Suprapubic skin (tissue), 4 donors: ENCODE measurements at regions not wholly inside any gene's neighbourhood (a gene's known extent, or its start where the extent isn't known, plus 50 kb on each side); places are given as distances from the start of the nearest gene placed in this dataset.
A peak's percentile ranks its signal among the peaks of the same experiment; 100 is the strongest.
"Not testable (repeated sequence)": the region's sequence is repeated elsewhere in the genome, so short reads cannot be mapped to it uniquely, and the experiment has no call there.

ENCODE experiments used
- DNase-seq, 2 donors: peaks; one replicate each; pipeline ENCODE4 v3.0.0-alpha.2; 2019; ENCODE audit warnings: low spot score in 2 of 2
- H3K27ac ChIP-seq: fragments of 200-600 bp; sonication (generic); one replicate; pipeline ENCODE4 v1.5.1; 2019
- H3K27me3 ChIP-seq: fragments of 200-600 bp; sonication (generic); one replicate; pipeline ENCODE4 v1.5.1; 2019
- H3K36me3 ChIP-seq: fragments of 200-600 bp; sonication (generic); one replicate; pipeline ENCODE4 v1.5.1; 2019
- H3K4me1 ChIP-seq: fragments of 200-600 bp; sonication (generic); one replicate; pipeline ENCODE4 v1.5.1; 2019
- H3K4me3 ChIP-seq: fragments of 200-600 bp; sonication (generic); one replicate; pipeline ENCODE4 v1.5.1; 2019; ENCODE audit warnings: mild to moderate bottlenecking
- H3K9me3 ChIP-seq: fragments of 200-600 bp; sonication (generic); one replicate; pipeline ENCODE4 v1.5.1; 2019
- EP300 ChIP-seq: sonication (generic); formaldehyde crosslinking; IDR thresholded peaks from one replicate; pipeline ENCODE4 v1.6.1; 2017; ENCODE audit warnings: antibody characterized with exemption
- POLR2A ChIP-seq, 2 donors: fragments of 450-650 bp; IDR thresholded peaks; one replicate each; pipeline ENCODE4 v1.6.1; 2017; ENCODE audit warnings: antibody characterized with exemption in 2 of 2, mild to moderate bottlenecking in 2 of 2, moderate library complexity in 2 of 2
- POLR2AphosphoS5 ChIP-seq, 3 donors: sonication (generic); formaldehyde crosslinking; IDR thresholded peaks; one replicate each; pipeline ENCODE4 v1.6.1; 2017; ENCODE audit warnings: antibody characterized with exemption in 3 of 3
- WGBS: methylation state at CpG from one replicate; pipeline ENCODE4 v1.1.5; 2018; 5-methylcytosine and 5-hydroxymethylcytosine counted together
- TF ChIP-seq, protein P1 (sequence below), 2 donors: fragments of 200-600 bp in 1 of 2; fragments of 450-650 bp in 1 of 2; sonication (generic) in 1 of 2; IDR thresholded peaks; one replicate each; pipeline ENCODE4 v1.5.1; 2016 to 2019; ENCODE audit warnings: antibody characterized with exemption in 2 of 2, mild to moderate bottlenecking in 1 of 2, moderate library complexity in 1 of 2

DNA sequence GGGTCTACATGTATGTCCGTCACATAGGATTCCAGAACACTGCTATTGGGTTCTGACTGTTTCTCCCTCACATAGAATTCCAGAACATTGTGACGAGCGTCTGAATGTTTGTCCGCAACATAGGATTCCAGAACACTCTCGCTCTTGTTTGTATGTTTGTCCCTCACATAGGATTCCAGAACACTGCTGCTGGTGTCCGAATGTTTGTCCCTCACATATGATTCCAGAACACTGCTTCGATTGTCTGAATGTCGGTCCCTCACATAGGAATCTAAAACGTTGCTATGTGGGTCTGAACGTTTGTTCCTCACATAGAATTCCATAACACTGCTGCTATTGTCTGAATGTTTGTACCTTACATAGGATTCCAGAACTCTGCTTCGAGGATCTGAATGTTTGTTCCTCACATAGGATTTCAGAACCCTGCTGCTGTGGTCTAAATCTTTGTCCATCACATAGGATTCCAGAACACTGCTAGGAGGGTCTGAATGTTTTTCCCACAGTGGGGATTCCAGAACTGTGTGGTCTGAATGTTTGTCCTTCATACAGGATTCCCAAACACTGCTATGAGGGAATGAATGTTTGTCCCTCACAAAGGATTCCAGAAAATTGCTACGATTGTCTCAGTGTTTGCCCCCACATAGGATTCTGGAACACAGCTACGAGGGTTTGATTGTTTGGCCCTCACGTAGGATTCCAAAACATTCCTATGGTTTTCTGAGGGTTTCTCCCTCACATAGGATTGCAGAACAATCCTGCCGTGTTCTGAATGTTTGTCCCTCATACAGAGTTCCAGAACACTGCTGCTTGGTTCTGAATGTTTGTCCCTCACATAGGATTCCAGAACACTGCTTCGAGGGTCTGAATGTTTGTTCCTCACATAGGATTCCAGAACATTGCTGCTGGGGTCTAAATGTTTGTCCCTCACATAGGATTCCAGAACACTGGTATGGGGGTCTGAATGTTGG is 220.5 kb downstream of the FOXD4L6 start:
- no peaks in the 10 kb centered on the region for H3K36me3 ChIP-seq
- TF ChIP-seq, protein P1, sequence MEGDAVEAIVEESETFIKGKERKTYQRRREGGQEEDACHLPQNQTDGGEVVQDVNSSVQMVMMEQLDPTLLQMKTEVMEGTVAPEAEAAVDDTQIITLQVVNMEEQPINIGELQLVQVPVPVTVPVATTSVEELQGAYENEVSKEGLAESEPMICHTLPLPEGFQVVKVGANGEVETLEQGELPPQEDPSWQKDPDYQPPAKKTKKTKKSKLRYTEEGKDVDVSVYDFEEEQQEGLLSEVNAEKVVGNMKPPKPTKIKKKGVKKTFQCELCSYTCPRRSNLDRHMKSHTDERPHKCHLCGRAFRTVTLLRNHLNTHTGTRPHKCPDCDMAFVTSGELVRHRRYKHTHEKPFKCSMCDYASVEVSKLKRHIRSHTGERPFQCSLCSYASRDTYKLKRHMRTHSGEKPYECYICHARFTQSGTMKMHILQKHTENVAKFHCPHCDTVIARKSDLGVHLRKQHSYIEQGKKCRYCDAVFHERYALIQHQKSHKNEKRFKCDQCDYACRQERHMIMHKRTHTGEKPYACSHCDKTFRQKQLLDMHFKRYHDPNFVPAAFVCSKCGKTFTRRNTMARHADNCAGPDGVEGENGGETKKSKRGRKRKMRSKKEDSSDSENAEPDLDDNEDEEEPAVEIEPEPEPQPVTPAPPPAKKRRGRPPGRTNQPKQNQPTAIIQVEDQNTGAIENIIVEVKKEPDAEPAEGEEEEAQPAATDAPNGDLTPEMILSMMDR (IDR thresholded peaks at IDR 0.05) = no peak
- H3K27ac ChIP-seq = no peak overlapping the region
- no peak overlapping the region for H3K4me3 ChIP-seq
- no peaks in the 10 kb centered on the region for H3K4me1 ChIP-seq
- peaks cover 88% of the 10 kb centered on the region for H3K9me3 ChIP-seq
- WGBS = 74% methylated on average over 16 of the region's 16 CpGs
- DNase-seq = no peak
- no peaks in the 10 kb centered on the region for H3K27me3 ChIP-seq

DNA sequence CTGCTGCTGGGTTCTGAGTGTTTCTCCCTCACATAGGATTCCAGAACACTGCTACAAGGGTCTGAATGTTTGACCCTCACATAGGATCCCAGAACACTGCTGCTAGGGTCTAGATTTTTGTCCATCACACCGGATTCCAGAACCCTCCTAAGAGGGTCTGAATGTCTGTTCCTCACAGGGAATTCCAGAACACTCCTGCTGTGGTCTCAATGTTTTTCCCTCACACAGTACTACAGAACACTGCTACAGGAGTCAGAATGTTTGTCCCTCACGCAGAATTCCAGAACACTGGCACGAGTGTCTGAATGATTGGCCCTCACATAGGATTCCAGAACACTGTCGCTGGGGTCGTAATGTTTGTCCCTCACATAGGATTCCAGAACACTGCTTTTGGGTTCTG is 221.6 kb downstream of the FOXD4L6 start:
- H3K4me3 ChIP-seq, H3K36me3 ChIP-seq, H3K4me1 ChIP-seq, H3K27me3 ChIP-seq, H3K27ac ChIP-seq, DNase-seq: not testable (repeated sequence)
- peaks cover 87% of the 10 kb centered on the region for H3K9me3 ChIP-seq
- 59% methylated on average over 5 of the region's 5 CpGs for WGBS

DNA sequence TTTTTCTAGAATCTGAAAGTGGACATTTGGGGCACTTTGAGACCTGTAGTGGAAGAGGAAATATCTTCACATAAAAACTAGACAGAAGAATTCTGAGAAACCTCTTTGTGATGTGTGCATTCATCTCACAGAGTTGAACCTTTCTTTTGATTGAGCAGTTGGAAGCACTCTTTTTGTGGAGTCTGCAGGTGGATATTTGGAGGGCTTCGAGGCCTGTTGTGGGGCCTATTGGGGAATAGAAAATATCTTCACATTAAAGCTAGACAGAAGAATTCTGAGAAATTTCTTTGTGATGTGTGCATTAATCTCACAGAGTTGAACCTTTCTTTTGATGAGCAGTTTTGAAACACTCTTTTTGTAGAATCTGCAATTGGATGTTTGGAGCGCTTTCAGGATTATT is 236.2 kb downstream of the FOXD4L6 start:
- not testable (repeated sequence) for H3K4me1 ChIP-seq, H3K4me3 ChIP-seq, H3K36me3 ChIP-seq, H3K27me3 ChIP-seq, H3K27ac ChIP-seq, DNase-seq
- H3K9me3 ChIP-seq = peaks cover 90% of the 10 kb centered on the region
- WGBS = 86% methylated on average over 2 of the region's 2 CpGs

DNA sequence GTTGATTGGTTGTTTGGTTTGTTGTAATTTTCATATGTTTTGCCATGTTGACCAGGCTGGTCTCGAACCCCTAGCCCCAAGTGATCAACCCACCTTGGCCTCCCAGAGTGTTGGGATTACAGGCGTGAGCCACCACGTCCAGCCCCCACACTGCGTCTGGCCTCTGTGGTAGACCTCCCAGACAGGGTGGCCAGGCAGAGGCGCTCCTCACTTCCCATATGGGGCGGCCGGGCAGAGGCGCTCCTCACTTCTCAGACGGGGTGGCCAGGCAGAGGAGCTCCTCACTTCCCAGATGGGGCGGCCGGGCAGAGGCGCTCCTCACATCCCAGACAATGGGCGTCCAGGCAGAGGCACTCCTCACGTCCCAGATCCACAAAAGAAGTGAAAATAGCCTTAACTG is 242.6 kb downstream of the FOXD4L6 start:
- 87% methylated on average over 14 of the region's 14 CpGs for WGBS
- H3K9me3 ChIP-seq = peaks cover 92% of the 10 kb centered on the region
- DNase-seq = not testable (repeated sequence)

DNA sequence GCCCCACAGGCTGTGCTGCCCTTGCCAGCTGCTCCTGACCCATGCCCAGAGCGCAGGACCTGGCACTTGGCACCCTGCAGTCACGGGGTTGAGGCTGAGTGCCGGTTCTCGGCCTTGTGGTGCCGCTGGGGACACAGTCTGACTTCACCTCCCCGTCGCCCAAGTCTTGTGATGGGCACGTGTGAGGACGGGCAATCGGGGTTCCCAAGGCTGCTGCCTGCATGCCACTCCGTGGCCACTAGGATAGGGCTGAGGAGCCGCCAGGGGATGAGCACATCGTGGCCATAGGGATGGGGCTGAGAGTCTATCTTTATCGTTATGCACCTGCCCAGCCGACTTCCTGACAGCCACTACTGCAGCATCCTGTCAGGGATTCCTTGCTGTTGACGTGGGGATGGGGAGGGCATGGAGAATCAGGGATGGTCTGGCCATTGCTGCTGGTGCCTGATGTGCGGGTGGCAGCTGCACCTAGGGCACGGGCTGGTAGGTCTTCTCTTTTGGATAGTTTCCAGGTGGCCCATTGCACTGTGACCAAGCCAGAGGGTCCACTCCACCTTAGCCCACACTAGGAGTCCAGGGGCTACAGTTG is 243.5 kb downstream of the FOXD4L6 start:
- 89% methylated on average over 16 of the region's 18 CpGs for WGBS
- H3K36me3 ChIP-seq, H3K4me1 ChIP-seq, H3K27me3 ChIP-seq, DNase-seq, H3K4me3 ChIP-seq, H3K27ac ChIP-seq: not testable (repeated sequence)
- peaks cover 92% of the 10 kb centered on the region for H3K9me3 ChIP-seq

More for the DNA sequence above, 242.6 kb downstream of the FOXD4L6 start:
- H3K4me1 ChIP-seq, H3K36me3 ChIP-seq, H3K27ac ChIP-seq, H3K4me3 ChIP-seq, H3K27me3 ChIP-seq: not testable (repeated sequence)

DNA sequence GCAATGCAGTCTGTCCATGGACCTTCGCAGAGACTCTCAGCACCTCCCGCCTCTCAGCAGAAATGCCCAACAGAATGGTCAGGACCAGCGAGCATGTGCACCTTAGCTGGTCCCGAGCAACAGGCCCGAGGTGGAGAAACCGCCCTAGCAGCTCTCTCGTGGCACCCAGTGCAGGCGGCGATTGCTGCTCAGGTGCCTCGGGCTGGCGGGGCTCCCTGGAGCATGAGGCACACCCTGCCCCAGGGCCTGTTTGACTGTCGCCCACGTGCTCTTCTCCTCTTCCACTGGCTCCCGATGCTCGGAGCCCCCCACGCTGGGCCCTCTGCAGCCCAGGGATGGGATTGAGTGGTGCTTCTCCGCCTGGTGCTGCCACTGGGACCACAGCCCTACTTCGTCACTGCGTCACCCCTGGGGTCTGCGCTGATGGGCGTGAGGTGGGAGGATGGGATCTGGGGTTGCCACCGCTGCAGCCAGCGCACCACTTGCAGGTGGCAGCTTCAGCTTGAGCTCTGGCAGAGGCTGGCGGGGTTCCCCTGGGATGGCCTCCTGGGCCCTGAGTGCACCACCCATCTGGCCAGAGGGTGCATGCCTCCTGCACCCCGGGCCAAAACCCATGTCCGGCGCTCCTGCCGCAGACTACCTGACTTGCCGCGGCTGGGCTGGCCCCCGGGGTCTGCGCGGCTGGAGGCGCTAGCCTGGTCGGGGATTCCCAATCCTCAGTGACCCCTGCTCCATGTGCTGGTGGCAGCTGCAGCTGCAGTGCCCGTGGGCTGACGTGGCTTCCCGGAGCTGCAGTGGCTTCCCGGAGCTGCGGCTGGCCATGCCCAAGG is 244.2 kb downstream of the FOXD4L6 start:
- Histone ChIP-seq H3K9me3 (peaks cover 88% of the 10 kb centered on the region), H3K36me3 (no peaks in the 10 kb centered on the region), H3K27me3 (no peaks in the 10 kb centered on the region), H3K27ac (no peak overlapping the region), H3K4me3 (no peak overlapping the region), H3K4me1 (no peaks in the 10 kb centered on the region)
- no peak for TF ChIP-seq POLR2A (IDR thresholded peaks at IDR 0.05)
- TF ChIP-seq EP300 = no peak
- TF ChIP-seq POLR2AphosphoS5 (IDR thresholded peaks at IDR 0.05) = no peak
- TF ChIP-seq, protein P1 (IDR thresholded peaks at IDR 0.05) = no peak
- DNase-seq = peak; percentile 59 to 78
- 94% methylated on average over 24 of the region's 40 CpGs for WGBS

DNA sequence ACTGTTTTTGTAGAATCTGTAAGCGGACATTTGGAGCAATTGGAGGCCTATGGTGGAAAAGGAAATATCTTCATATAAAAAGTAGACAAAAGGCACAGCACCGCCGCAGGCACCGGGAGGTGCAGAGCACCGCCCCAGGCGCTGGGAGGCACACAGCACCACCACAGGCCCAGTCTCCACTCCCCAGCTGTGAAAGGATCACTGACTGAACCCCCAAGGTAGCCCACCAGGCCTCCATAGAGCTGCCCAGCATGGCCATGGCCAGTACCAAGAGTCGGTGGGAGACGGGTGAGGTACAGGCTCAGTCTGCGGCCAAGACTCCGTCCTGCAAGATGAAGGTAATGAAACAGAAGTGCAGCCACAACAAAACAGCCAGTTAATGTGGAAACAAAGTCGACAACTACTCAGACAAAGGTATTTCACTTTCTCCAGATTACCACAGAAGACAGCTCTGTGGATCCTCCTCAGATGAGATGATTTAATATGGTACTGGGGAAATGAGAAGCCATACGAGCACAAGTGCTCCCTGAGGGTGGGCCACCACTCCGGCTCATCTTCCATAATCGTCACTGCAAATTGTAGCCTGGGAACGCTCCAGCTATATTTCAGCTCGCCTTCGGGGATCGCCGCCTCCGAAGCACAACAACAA is 244.9 kb downstream of the FOXD4L6 start:
- H3K4me1 ChIP-seq, H3K27ac ChIP-seq, H3K36me3 ChIP-seq, H3K27me3 ChIP-seq, H3K4me3 ChIP-seq: not testable (repeated sequence)
- 93% methylated on average over 20 of the region's 20 CpGs for WGBS
- peaks cover 81% of the 10 kb centered on the region for H3K9me3 ChIP-seq
- peak in 1 of 2 donors; percentile 74 for DNase-seq

DNA sequence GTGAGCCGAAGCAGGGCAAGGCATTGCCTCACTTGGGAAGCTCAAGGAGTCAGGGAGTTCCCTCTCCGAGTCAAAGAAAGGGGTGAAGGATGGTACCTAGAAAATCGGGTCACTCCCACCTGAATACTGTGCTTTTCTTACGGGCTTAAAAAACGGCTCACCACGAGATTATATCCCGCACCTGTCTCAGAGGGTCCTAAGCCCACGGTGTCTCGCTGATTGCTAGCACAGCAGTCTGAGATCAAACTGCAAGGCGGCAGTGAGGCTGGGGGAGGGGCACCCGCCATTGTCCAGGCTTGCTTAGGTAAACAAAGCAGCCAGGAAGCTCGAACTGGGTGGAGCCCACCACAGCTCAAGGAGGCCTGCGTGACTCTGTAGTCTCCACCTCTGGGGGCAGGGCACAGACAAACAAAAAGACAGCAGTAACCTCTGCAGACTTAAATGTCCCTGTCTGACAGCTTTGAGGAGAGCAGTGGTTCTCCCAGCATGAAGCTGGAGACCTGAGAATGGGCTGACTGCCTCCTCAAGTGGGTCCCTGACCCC is 254.7 kb downstream of the FOXD4L6 start:
- H3K4me1 ChIP-seq, H3K27me3 ChIP-seq, H3K27ac ChIP-seq, H3K36me3 ChIP-seq, H3K4me3 ChIP-seq, DNase-seq: not testable (repeated sequence)
- WGBS = 85% methylated on average over 13 of the region's 13 CpGs
- H3K9me3 ChIP-seq = peaks cover 52% of the 10 kb centered on the region

DNA sequence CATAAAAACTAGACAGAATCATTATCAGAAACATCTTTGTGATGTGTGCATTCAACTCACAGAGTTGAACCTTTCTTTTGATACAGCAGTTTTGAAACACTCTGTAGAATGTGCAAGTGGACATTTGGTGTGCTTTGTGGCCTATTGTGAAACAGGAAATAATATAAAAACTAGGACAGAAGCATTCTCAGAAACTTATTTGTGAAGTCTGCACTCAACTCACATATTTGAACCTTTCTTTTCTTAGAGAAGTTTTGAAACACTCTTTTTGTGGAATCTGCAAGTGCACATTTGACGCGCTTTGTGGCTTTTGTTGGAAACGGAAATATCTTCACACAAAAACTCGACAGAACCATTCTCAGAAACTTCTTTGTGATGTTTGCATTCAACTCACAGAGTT is 260.0 kb downstream of the FOXD4L6 start:
- 89% methylated on average over 4 of the region's 4 CpGs for WGBS
- H3K4me3 ChIP-seq, H3K27ac ChIP-seq, H3K4me1 ChIP-seq, DNase-seq, H3K27me3 ChIP-seq, H3K36me3 ChIP-seq: not testable (repeated sequence)
- peaks cover 57% of the 10 kb centered on the region for H3K9me3 ChIP-seq
